ENCODE measurements at regions not wholly inside any gene's neighbourhood (a gene's known extent, or its start where the extent isn't known, plus 50 kb on each side); places are given as distances from the start of the nearest gene placed in this dataset.

DNA sequence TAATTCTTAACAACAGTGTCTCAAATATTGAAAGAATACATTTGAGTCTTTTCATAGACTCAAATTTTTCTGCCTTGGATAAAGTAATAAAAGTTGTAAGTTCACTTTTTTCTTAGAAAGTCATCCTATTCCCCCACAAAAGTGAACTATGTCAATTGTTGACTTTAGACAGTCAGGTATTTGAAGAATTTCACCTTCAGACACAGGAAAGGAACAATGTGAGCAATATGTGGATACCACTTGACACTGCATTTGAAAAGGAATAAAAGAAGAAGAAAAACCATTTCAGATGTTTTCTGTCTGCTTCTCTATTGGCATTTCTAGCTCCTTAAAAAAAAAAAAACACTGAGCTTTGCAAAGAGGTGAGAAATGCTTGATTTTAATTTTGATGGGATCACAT is 1389.0 kb upstream of the IGFBP7 start:
- TF ChIP-seq, protein P1, sequence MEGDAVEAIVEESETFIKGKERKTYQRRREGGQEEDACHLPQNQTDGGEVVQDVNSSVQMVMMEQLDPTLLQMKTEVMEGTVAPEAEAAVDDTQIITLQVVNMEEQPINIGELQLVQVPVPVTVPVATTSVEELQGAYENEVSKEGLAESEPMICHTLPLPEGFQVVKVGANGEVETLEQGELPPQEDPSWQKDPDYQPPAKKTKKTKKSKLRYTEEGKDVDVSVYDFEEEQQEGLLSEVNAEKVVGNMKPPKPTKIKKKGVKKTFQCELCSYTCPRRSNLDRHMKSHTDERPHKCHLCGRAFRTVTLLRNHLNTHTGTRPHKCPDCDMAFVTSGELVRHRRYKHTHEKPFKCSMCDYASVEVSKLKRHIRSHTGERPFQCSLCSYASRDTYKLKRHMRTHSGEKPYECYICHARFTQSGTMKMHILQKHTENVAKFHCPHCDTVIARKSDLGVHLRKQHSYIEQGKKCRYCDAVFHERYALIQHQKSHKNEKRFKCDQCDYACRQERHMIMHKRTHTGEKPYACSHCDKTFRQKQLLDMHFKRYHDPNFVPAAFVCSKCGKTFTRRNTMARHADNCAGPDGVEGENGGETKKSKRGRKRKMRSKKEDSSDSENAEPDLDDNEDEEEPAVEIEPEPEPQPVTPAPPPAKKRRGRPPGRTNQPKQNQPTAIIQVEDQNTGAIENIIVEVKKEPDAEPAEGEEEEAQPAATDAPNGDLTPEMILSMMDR (IDR thresholded peaks at IDR 0.05), result no peak
- TF ChIP-seq REST (IDR thresholded peaks at IDR 0.05; ENCODE audit: insufficient read depth in 1 of 2, low read depth in 2 of 2, low read length in 1 of 2), result no peak
